ENCODE measurements at regions not wholly inside any gene's neighbourhood (a gene's known extent, or its start where the extent isn't known, plus 50 kb on each side); places are given as distances from the start of the nearest gene placed in this dataset.

GRCh38 chr12:75936515-75937440 is 94.8 kb downstream of the PHLDA1 start:
- Histone ChIP-seq H3K4me1 (ENCODE audit: insufficient read depth, low read length) (peaks cover 8% of the 10 kb centered on the region), H3K4me3 (ENCODE audit: low read length) (no peak overlapping the region), H3K27ac (ENCODE audit: low read depth in 1 of 2, low read length in 2 of 2) (no peak overlapping the region), H3K9me3 (ENCODE audit: control insufficient read depth in 1 of 2, insufficient read depth in 1 of 2, low read length in 2 of 2) (no peaks in the 10 kb centered on the region), H3K27me3 (ENCODE audit: control insufficient read depth in 1 of 2, insufficient read depth in 2 of 2, low read length in 2 of 2) (no peaks in the 10 kb centered on the region), H3K36me3 (ENCODE audit: insufficient read depth, low read length) (no peaks in the 10 kb centered on the region)
- Mint-ChIP-seq H3K4me1 (ENCODE audit: low read depth) (peaks cover 7% of the 10 kb centered on the region), H3K9me3 (no peaks in the 10 kb centered on the region), H3K36me3 (ENCODE audit: low read depth) (no peaks in the 10 kb centered on the region), H3K4me3 (no peak overlapping the region), H3K27me3 (no peaks in the 10 kb centered on the region), H3K27ac (no peak overlapping the region)
- intact Hi-C loops (cut with DNase I, micrococcal nuclease), result no loop called here
- no peak for TF ChIP-seq CTCF (IDR thresholded peaks at IDR 0.05)
- no peak for DNase-seq
- ATAC-seq (ENCODE audit: poor library complexity), result no peak
- POLR2A ChIA-PET, result no interaction called here
- CTCF ChIA-PET, result no interaction called here

GRCh38 chr12:75935539-75936242 is 95.9 kb downstream of the PHLDA1 start:
- no peak for DNase-seq
- H3K36me3 ChIP-seq (ENCODE audit: insufficient read depth, low read length), result no peaks in the 10 kb centered on the region
- Mint-ChIP-seq H3K9me3 (no peaks in the 10 kb centered on the region), H3K4me3 (no peak overlapping the region), H3K27me3 (no peaks in the 10 kb centered on the region), H3K36me3 (ENCODE audit: low read depth) (no peaks in the 10 kb centered on the region), H3K4me1 (ENCODE audit: low read depth) (peaks cover 7% of the 10 kb centered on the region), H3K27ac (no peak overlapping the region)
- POLR2A ChIA-PET, result no interaction called here
- no peaks in the 10 kb centered on the region for H3K9me3 ChIP-seq (ENCODE audit: control insufficient read depth in 1 of 2, insufficient read depth in 1 of 2, low read length in 2 of 2)
- H3K4me1 ChIP-seq (ENCODE audit: insufficient read depth, low read length), result peaks cover 8% of the 10 kb centered on the region
- peak; percentile 32 for ATAC-seq (ENCODE audit: poor library complexity)
- intact Hi-C loops (cut with DNase I, micrococcal nuclease), result no loop called here
- no peak overlapping the region for H3K27ac ChIP-seq (ENCODE audit: low read depth in 1 of 2, low read length in 2 of 2)
- CTCF ChIA-PET, result interaction anchor here (0.7 to 1.9 kb wide), 2 partner anchors 9 to 85 kb away, joined by 3 to 5 read pairs; no protein-coding TSS in a partner anchor
- H3K4me3 ChIP-seq (ENCODE audit: low read length), result no peak overlapping the region
- TF ChIP-seq CTCF (IDR thresholded peaks at IDR 0.05), result no peak
- no peaks in the 10 kb centered on the region for H3K27me3 ChIP-seq (ENCODE audit: control insufficient read depth in 1 of 2, insufficient read depth in 2 of 2, low read length in 2 of 2)

GRCh38 chr12:75933101-75933500 is 98.5 kb downstream of the PHLDA1 start:
- H3K36me3 ChIP-seq (ENCODE audit: insufficient read depth, low read length), result no peaks in the 10 kb centered on the region
- H3K4me3 ChIP-seq (ENCODE audit: low read length), result no peak overlapping the region
- no peak for DNase-seq
- Mint-ChIP-seq H3K27ac (no peak overlapping the region), H3K27me3 (no peaks in the 10 kb centered on the region), H3K36me3 (ENCODE audit: low read depth) (no peaks in the 10 kb centered on the region), H3K9me3 (no peaks in the 10 kb centered on the region), H3K4me3 (no peak overlapping the region), H3K4me1 (ENCODE audit: low read depth) (peaks cover 7% of the 10 kb centered on the region)
- ChIA-PET POLR2A (no interaction called here), CTCF (interaction anchor here (1.5 to 1.7 kb wide), 2 partner anchors 15 to 88 kb away, joined by 4 to 5 read pairs; no protein-coding TSS in a partner anchor)
- H3K27ac ChIP-seq (ENCODE audit: low read depth in 1 of 2, low read length in 2 of 2), result no peak overlapping the region
- H3K27me3 ChIP-seq (ENCODE audit: control insufficient read depth in 1 of 2, insufficient read depth in 2 of 2, low read length in 2 of 2), result no peaks in the 10 kb centered on the region
- peaks cover 8% of the 10 kb centered on the region for H3K4me1 ChIP-seq (ENCODE audit: insufficient read depth, low read length)
- no peak for TF ChIP-seq CTCF (IDR thresholded peaks at IDR 0.05)
- intact Hi-C loops (cut with DNase I, micrococcal nuclease), result no loop called here
- ATAC-seq (ENCODE audit: poor library complexity), result no peak
- no peaks in the 10 kb centered on the region for H3K9me3 ChIP-seq (ENCODE audit: control insufficient read depth in 1 of 2, insufficient read depth in 1 of 2, low read length in 2 of 2)

All from CD4-positive, alpha-beta T cell (primary cell).